Peyer's patch (tissue), 4 donors: ENCODE measurements at regions not wholly inside any gene's neighbourhood (a gene's known extent, or its start where the extent isn't known, plus 50 kb on each side); places are given as distances from the start of the nearest gene placed in this dataset.

ENCODE experiments used
- CTCF ChIP-seq, 6 experiments: fragments of 450-650 bp in 4 of 6; fragments of 200-600 bp in 2 of 6; sonication (generic) in 1 of 6; IDR thresholded peaks; one replicate each; pipeline ENCODE4 v1.5.1; 2017 to 2019; ENCODE audit warnings: antibody characterized with exemption in 6 of 6, mild to moderate bottlenecking in 3 of 6, moderate library complexity in 1 of 6
- POLR2A ChIP-seq, 2 donors: fragments of 450-650 bp; IDR thresholded peaks; one replicate each; pipeline ENCODE4 v1.5.1; 2017; ENCODE audit warnings: antibody characterized with exemption in 2 of 2, mild to moderate bottlenecking in 2 of 2, moderate library complexity in 2 of 2

DNA sequence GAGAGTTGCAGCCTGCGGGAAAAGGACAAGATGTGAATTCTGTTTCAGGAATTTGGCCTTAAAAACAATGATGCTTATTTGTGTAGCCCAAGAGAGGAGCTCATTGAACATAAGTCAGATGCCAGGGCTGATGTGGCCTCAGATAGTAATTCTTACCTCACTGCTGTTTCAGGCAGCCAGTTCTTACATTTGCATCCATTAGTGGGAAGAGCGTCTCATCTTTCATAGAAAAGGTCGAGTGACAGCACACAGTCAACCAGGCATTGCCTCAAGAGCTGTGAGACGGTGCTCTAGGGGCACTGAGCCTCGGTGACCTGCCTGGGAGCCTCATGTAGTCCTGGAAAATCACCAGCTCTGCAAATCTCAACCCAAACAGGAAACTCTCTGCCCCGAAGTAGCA lies 174.9 kb upstream of the FRG1 start:
- TF ChIP-seq POLR2A (IDR thresholded peaks at IDR 0.05): no peak
- no peak for TF ChIP-seq CTCF (IDR thresholded peaks at IDR 0.05)
